ENCODE measurements at regions not wholly inside any gene's neighbourhood (a gene's known extent, or its start where the extent isn't known, plus 50 kb on each side); places are given as distances from the start of the nearest gene placed in this dataset.

DNA sequence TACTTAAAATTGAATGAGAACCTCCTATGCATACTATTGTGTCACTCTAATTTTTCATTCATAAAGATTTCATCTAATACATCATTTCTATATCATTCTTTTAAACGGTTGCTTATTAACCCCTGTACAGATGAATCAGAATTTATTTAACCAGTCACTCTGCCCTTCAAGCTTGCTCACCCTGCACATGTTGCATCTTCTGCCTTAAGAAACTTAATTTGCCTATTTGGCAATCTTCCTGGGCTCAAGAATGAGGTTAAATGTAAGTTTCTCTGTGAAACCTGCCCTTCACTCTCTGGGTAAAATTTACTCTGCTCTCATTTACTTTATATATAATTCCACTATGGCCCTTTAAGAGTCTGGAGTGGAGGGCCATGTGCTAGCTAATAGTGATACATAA lies 434.7 kb upstream of the ZNF608 start:
- no peak for TF ChIP-seq CEBPB (IDR thresholded peaks at IDR 0.05)
- TF ChIP-seq POLR2A (IDR thresholded peaks at IDR 0.05; ENCODE audit: low read length): no peak
- no peak for TF ChIP-seq CTCF (IDR thresholded peaks at IDR 0.05)
- TF ChIP-seq EHF (CRISPR knock-in tag; IDR thresholded peaks at IDR 0.05): no peak
- TF ChIP-seq PBX3 (IDR thresholded peaks at IDR 0.05): no peak
- TF ChIP-seq POLR2AphosphoS2 (conservative IDR thresholded peaks at IDR 0.05; ENCODE audit: low read length): no peak
- no peak for TF ChIP-seq CHD2 (IDR thresholded peaks at IDR 0.05; ENCODE audit: low read length, partially characterized antibody)
- no peak for TF ChIP-seq ESRRA (IDR thresholded peaks at IDR 0.05; ENCODE audit: borderline replicate concordance, low read length)
- no peak for TF ChIP-seq MAZ (IDR thresholded peaks at IDR 0.05; ENCODE audit: borderline replicate concordance, low read depth, low read length)
- TF ChIP-seq, protein P1, sequence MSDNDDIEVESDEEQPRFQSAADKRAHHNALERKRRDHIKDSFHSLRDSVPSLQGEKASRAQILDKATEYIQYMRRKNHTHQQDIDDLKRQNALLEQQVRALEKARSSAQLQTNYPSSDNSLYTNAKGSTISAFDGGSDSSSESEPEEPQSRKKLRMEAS (IDR thresholded peaks at IDR 0.05): no peak
- TF ChIP-seq NR3C1 (IDR thresholded peaks at IDR 0.05): no peak
- no peak for TF ChIP-seq JUNB (IDR thresholded peaks at IDR 0.05)
- TF ChIP-seq MYC (IDR thresholded peaks at IDR 0.05; ENCODE audit: borderline replicate concordance, low read length): no peak
- TF ChIP-seq RFX5 (IDR thresholded peaks at IDR 0.05): no peak
